NCI-H446 treated with DMSO at 0.1 percent for 48 hours (cell line): ENCODE measurements at regions not wholly inside any gene's neighbourhood (a gene's known extent, or its start where the extent isn't known, plus 50 kb on each side); places are given as distances from the start of the nearest gene placed in this dataset.

Source experiments
- DNase-seq: peaks from one replicate; lab custom pipeline; 2025; lab: John Stamatoyannopoulos, UW

- no peak for DNase-seq
Observed at GRCh38 chr20:61123751-61124368, 128.2 kb upstream of the CDH4 start.

DNA sequence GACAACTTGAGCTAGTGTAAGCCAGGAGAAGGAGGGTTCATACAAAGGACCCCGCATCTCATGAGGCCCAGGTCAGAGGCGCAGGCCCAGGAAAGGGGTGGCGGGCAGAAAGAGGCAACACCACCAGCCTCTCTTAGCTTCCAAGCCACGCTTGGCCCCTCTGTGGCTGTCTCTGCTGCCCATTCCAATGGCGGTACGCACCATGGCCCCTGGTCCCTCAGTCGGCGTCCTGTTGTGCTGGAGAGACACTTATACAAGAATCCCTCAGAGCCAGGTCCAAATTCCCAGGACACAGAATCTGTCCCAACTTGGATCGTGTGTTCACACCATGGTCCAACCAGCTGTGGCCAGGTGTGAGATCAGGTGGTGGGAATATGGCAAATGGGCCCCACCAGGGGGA lies 127.0 kb upstream of the CDH4 start:
- no peak for DNase-seq

DNA sequence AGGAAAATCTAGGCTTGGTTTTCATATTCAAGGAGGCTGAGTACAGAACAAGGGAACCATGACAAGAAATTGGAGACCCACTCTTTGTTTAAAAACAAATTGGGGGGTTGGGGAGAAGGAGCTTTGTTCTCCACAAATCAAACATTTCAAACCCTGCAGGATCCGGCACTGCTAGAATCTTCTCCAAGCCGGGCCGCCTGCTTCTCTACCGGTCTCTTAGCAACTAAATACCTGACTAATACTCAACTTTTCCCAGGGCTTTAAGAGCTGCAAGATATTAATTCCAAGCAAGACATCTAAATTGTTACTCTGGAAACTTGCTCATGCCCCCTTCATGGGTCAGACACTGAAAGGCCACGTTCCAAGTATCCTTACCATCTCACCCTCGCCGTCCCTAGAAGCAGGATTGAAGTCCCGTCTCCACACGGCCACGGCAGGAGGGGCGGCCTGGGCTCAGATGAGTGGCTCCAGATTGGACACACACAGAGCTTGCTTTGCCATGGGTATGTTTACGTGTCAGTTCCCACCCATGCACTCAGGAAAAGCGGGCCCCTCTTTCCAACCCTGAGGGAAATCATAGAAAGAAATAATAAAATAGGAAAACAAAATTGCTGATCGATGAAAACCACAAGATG lies 126.4 kb upstream of the CDH4 start:
- no peak for DNase-seq

DNA sequence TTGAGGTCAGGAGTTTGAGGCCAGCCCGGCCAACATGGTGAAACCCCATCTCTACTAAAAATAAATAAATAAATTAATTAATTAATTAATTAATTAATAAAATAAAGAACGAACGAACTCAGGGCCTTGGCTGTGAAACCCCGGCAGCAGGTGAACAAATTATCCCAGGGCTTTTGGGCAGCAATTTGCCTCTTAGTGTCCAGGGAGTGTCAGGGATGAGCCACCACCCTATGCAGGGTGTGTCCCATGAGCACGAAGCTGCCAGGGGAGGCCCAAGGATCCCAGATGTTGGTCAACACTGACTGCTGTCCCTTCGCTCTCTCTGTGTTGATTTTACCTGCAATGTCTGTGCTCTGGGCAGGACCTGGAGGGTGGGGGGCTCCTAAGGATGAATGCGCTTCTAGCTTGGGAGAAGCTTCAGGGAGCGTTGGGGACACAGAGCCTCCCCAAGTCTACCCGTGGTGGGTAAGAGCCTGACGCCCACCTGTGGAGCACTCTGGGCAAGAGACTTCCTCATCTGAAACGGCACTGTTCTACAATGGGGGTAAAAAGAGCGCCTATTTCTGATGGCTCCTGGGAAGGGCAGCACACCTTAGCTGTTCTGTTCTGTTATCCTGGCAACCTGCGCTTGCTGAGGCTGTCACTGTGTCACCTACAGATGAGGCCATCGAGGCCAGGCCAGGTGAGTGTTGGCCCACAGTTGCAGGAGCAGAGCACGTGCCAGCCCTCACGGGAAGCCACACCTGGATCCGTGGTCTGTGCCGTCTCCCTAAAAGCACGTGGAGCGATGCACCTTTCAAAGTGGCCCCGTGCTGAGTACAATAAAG lies 125.5 kb upstream of the CDH4 start:
- no peak for DNase-seq

- no peak for DNase-seq
Observed at GRCh38 chr20:61127311-61128039, 124.6 kb upstream of the CDH4 start.

GRCh38 chr20:61128701-61129269 lies 123.3 kb upstream of the CDH4 start:
- DNase-seq: no peak

DNA sequence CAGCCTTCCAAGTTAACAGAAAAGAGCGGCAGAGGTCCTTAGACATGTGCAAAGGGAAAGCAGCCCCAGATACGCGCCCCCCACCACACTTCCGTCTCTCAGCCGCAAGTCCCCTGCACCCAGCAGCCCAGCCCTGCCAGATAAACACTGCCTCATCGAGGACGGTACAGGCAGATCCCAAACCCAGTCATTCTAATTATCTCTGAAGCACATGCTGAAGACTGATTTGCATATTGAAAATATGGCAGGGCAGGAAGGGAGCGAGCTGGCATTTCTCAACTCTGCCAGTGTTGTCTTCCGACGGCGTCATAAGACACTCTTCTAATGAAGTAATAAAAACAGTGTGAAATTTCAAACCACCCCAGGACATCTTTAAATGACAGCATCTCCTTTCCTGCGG lies 122.8 kb upstream of the CDH4 start:
- DNase-seq: no peak

DNA sequence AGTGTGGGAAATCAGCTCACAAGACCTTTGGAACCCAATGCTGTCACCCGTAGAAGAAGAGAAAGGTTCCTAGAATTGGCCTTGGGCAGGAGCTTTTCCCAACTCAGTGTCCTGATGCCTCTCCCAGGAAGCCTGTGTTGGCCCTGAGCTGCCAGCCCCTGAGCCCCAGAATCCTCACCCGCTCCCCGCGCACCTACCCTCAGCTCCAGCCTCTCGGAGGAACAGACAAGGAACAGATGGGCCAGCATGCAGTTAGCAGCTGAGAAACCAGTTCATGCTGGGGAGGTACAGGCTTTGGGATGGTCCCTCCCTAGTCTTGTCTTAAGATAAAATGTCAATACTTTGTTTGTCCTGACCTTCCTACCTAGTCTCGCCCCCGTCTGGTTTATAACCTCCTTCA lies 121.9 kb upstream of the CDH4 start:
- no peak for DNase-seq

DNA sequence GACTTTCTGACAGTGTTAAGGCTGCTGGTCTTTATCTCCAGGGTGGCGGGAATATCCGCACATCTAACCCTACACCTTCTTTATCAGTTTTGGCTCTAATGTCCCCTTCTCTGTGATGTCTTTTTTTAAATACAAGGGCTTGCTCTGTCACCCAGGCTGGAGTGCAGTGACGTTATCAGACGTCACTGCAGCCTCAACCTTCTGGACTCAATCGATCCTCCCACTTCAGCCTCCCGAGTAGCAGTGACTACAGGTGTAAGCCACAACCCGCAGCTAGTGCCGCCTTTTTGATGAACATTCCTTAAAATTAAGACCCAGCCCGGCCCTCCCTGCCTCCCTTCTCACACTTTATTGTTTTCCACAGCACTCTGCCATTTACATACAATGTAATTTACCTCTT lies 120.1 kb upstream of the CDH4 start:
- no peak for DNase-seq

- DNase-seq: no peak
Observed at GRCh38 chr20:61133611-61134010, 118.5 kb upstream of the CDH4 start.

DNA sequence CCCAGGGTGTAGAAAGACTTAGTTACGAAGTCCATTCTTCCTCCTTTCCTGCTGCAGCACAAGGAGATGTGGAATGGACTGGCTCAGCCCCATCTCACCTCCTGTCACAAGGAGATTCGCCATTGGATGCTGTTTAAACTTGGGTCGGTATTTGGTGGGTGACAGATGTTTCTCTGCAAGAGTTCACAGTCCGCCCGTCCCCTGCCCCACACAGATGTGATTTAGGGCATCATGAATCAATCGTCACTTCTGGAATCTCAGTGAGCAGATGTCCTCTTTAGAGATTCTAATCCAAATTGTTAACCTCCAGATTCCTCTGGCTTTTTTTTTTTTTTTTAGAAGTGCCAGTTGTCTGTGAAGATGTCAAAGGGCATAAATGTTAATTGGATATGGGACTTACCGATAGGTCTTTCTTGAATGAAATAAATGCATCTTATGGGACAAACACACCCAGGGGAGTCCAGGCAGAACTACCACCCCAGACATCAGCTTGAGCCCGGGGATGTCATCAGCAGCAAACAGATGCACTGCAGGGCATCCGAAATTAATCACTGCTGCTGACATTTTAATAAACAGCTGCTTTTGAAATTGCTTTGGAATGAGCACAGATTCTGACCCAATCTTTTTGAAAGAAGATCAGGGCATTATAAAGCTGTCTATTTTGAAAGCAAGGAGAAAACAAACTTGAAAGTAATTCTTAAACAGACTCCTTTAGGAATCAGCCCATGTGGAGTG lies 117.6 kb upstream of the CDH4 start:
- no peak for DNase-seq

GRCh38 chr20:61135266-61135665 lies 116.8 kb upstream of the CDH4 start:
- no peak for DNase-seq

- DNase-seq: no peak
Observed at GRCh38 chr20:61135968-61136367, 116.1 kb upstream of the CDH4 start.

- no peak for DNase-seq
Observed at GRCh38 chr20:61138566-61138965, 113.5 kb upstream of the CDH4 start.

- DNase-seq: no peak
Observed at GRCh38 chr20:61139031-61139430, 113.0 kb upstream of the CDH4 start.

DNA sequence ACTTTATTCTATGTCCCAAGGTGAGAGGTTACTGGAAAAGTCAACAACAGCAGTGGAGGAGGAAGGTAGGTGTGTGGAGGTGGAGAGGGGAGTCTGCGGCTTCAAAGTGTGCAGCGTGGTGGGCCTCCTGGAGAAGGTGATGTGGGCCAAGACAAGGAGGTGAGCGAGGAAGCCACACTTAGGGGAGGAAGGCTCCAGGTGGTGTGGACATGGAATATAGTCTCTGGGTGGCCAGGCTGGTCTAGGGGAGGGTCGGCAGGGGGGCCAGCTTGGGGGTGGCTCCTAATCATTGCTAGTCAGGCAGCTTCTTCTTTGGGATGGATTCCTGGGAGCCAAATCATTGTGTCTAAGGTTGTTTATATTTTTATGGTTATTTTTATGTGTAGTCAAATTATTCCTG lies 111.5 kb upstream of the CDH4 start:
- DNase-seq: no peak

GRCh38 chr20:61146023-61146422 lies 106.0 kb upstream of the CDH4 start:
- no peak for DNase-seq

DNA sequence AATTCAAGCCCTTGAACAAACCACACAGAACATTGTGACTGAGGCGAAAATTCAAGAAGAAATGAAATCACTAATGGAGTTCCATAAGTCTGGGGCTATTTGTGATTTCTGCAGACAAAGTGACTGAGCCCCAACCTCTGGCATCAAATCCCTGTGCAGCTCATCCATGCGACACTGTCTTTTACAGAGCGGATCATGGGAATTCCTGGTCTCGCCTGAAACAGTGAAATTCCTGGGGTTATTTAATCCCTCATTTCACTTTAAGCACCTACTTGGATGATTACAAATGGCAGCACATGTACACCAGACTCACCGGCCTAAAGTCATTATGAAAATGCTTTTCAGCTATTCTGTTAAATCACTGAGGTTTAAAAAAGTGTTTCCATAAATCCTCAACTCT lies 102.4 kb upstream of the CDH4 start:
- DNase-seq: no peak

DNA sequence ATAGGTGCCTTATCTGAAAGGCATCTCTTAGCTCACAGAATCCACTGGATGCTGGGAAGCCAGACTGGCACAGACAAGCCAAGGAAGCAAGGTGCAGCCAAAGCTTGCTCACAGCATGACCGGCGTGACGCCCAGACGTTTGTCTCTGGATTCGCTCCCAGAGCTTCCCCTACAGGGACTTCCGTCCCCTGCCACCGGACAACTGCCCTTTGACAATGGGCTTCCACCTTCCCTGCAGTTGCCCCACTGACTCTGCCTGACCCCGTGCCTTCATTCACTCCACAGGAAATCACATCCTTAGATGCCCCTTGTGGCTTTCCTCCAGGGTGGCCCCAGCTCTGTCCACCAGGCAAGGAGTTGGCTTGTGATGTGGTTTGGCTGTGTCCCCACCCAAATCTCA lies 94.8 kb upstream of the CDH4 start:
- no peak for DNase-seq

- no peak for DNase-seq
Observed at GRCh38 chr20:61159957-61160686, 91.9 kb upstream of the CDH4 start.
